ENCODE measurements at regions not wholly inside any gene's neighbourhood (a gene's known extent, or its start where the extent isn't known, plus 50 kb on each side); places are given as distances from the start of the nearest gene placed in this dataset.
"Not testable (repeated sequence)": the region's sequence is repeated elsewhere in the genome, so short reads cannot be mapped to it uniquely, and the experiment has no call there.

GRCh38 chr5:145521066-145521465 is 314.1 kb downstream of the PRELID2 start:
- no peaks in the 10 kb centered on the region for H3K27me3 ChIP-seq (ENCODE audit: control insufficient read depth, insufficient read depth, low read length)
- no peak overlapping the region for H3K4me3 ChIP-seq (ENCODE audit: low read depth, low read length)
- H3K9me3 ChIP-seq (ENCODE audit: control insufficient read depth, insufficient read depth, low read length), result no peaks in the 10 kb centered on the region
- no peaks in the 10 kb centered on the region for H3K36me3 ChIP-seq (ENCODE audit: control insufficient read depth, insufficient read depth, low read length)
- H3K4me1 ChIP-seq (ENCODE audit: control insufficient read depth, insufficient read depth, low read length), result no peaks in the 10 kb centered on the region
- H3K9ac ChIP-seq (ENCODE audit: low read depth, low read length), result no peak overlapping the region

- H3K36me3 ChIP-seq (ENCODE audit: control insufficient read depth, insufficient read depth, low read length), result no peaks in the 10 kb centered on the region
- no peak overlapping the region for H3K4me3 ChIP-seq (ENCODE audit: low read depth, low read length)
- H3K9me3 ChIP-seq (ENCODE audit: control insufficient read depth, insufficient read depth, low read length), result no peaks in the 10 kb centered on the region
- no peak overlapping the region for H3K9ac ChIP-seq (ENCODE audit: low read depth, low read length)
- H3K4me1 ChIP-seq (ENCODE audit: control insufficient read depth, insufficient read depth, low read length), result no peaks in the 10 kb centered on the region
- no peaks in the 10 kb centered on the region for H3K27me3 ChIP-seq (ENCODE audit: control insufficient read depth, insufficient read depth, low read length)
Observed at GRCh38 chr5:145520335-145520734, 314.8 kb downstream of the PRELID2 start.

- H3K36me3 ChIP-seq (ENCODE audit: control insufficient read depth, insufficient read depth, low read length); H3K9ac ChIP-seq (ENCODE audit: low read depth, low read length); H3K4me1 ChIP-seq (ENCODE audit: control insufficient read depth, insufficient read depth, low read length); H3K4me3 ChIP-seq (ENCODE audit: low read depth, low read length); H3K27me3 ChIP-seq (ENCODE audit: control insufficient read depth, insufficient read depth, low read length); H3K9me3 ChIP-seq (ENCODE audit: control insufficient read depth, insufficient read depth, low read length): not testable (repeated sequence)
Observed at GRCh38 chr5:145517588-145517987, 317.6 kb downstream of the PRELID2 start.

GRCh38 chr5:145511351-145511750 is 323.8 kb downstream of the PRELID2 start:
- Histone ChIP-seq H3K4me1 (ENCODE audit: control insufficient read depth, insufficient read depth, low read length) (no peaks in the 10 kb centered on the region), H3K9me3 (ENCODE audit: control insufficient read depth, insufficient read depth, low read length) (no peaks in the 10 kb centered on the region), H3K9ac (ENCODE audit: low read depth, low read length) (no peak overlapping the region), H3K36me3 (ENCODE audit: control insufficient read depth, insufficient read depth, low read length) (no peaks in the 10 kb centered on the region), H3K27me3 (ENCODE audit: control insufficient read depth, insufficient read depth, low read length) (no peaks in the 10 kb centered on the region), H3K4me3 (ENCODE audit: low read depth, low read length) (no peak overlapping the region)

GRCh38 chr5:145510769-145511168 is 324.4 kb downstream of the PRELID2 start:
- Histone ChIP-seq H3K4me1 (ENCODE audit: control insufficient read depth, insufficient read depth, low read length) (no peaks in the 10 kb centered on the region), H3K36me3 (ENCODE audit: control insufficient read depth, insufficient read depth, low read length) (no peaks in the 10 kb centered on the region), H3K4me3 (ENCODE audit: low read depth, low read length) (no peak overlapping the region), H3K9me3 (ENCODE audit: control insufficient read depth, insufficient read depth, low read length) (no peaks in the 10 kb centered on the region), H3K9ac (ENCODE audit: low read depth, low read length) (no peak overlapping the region), H3K27me3 (ENCODE audit: control insufficient read depth, insufficient read depth, low read length) (no peaks in the 10 kb centered on the region)

GRCh38 chr5:145510324-145510723 is 324.8 kb downstream of the PRELID2 start:
- Histone ChIP-seq H3K4me1 (ENCODE audit: control insufficient read depth, insufficient read depth, low read length) (no peaks in the 10 kb centered on the region), H3K27me3 (ENCODE audit: control insufficient read depth, insufficient read depth, low read length) (no peaks in the 10 kb centered on the region), H3K9ac (ENCODE audit: low read depth, low read length) (no peak overlapping the region), H3K36me3 (ENCODE audit: control insufficient read depth, insufficient read depth, low read length) (no peaks in the 10 kb centered on the region), H3K4me3 (ENCODE audit: low read depth, low read length) (no peak overlapping the region), H3K9me3 (ENCODE audit: control insufficient read depth, insufficient read depth, low read length) (no peaks in the 10 kb centered on the region)

GRCh38 chr5:145509336-145510136 is 325.6 kb downstream of the PRELID2 start:
- H3K4me1 ChIP-seq (ENCODE audit: control insufficient read depth, insufficient read depth, low read length), result no peaks in the 10 kb centered on the region
- H3K4me3 ChIP-seq (ENCODE audit: low read depth, low read length), result no peak overlapping the region
- H3K36me3 ChIP-seq (ENCODE audit: control insufficient read depth, insufficient read depth, low read length), result no peaks in the 10 kb centered on the region
- H3K9me3 ChIP-seq (ENCODE audit: control insufficient read depth, insufficient read depth, low read length), result no peaks in the 10 kb centered on the region
- no peaks in the 10 kb centered on the region for H3K27me3 ChIP-seq (ENCODE audit: control insufficient read depth, insufficient read depth, low read length)
- H3K9ac ChIP-seq (ENCODE audit: low read depth, low read length), result no peak overlapping the region

GRCh38 chr5:145506185-145506850 is 328.8 kb downstream of the PRELID2 start:
- Histone ChIP-seq H3K36me3 (ENCODE audit: control insufficient read depth, insufficient read depth, low read length) (no peaks in the 10 kb centered on the region), H3K4me3 (ENCODE audit: low read depth, low read length) (no peak overlapping the region), H3K9ac (ENCODE audit: low read depth, low read length) (no peak overlapping the region), H3K4me1 (ENCODE audit: control insufficient read depth, insufficient read depth, low read length) (no peaks in the 10 kb centered on the region), H3K9me3 (ENCODE audit: control insufficient read depth, insufficient read depth, low read length) (no peaks in the 10 kb centered on the region), H3K27me3 (ENCODE audit: control insufficient read depth, insufficient read depth, low read length) (no peaks in the 10 kb centered on the region)

- H3K4me1 ChIP-seq (ENCODE audit: control insufficient read depth, insufficient read depth, low read length), result no peaks in the 10 kb centered on the region
- H3K9ac ChIP-seq (ENCODE audit: low read depth, low read length), result no peak overlapping the region
- no peaks in the 10 kb centered on the region for H3K36me3 ChIP-seq (ENCODE audit: control insufficient read depth, insufficient read depth, low read length)
- H3K9me3 ChIP-seq (ENCODE audit: control insufficient read depth, insufficient read depth, low read length), result no peaks in the 10 kb centered on the region
- H3K4me3 ChIP-seq (ENCODE audit: low read depth, low read length), result no peak overlapping the region
- H3K27me3 ChIP-seq (ENCODE audit: control insufficient read depth, insufficient read depth, low read length), result no peaks in the 10 kb centered on the region
Observed at GRCh38 chr5:145502906-145503305, 332.2 kb downstream of the PRELID2 start.

- no peaks in the 10 kb centered on the region for H3K9me3 ChIP-seq (ENCODE audit: control insufficient read depth, insufficient read depth, low read length)
- no peaks in the 10 kb centered on the region for H3K27me3 ChIP-seq (ENCODE audit: control insufficient read depth, insufficient read depth, low read length)
- no peaks in the 10 kb centered on the region for H3K4me1 ChIP-seq (ENCODE audit: control insufficient read depth, insufficient read depth, low read length)
- H3K9ac ChIP-seq (ENCODE audit: low read depth, low read length), result no peak overlapping the region
- no peak overlapping the region for H3K4me3 ChIP-seq (ENCODE audit: low read depth, low read length)
- H3K36me3 ChIP-seq (ENCODE audit: control insufficient read depth, insufficient read depth, low read length), result no peaks in the 10 kb centered on the region
Observed at GRCh38 chr5:145500710-145501109, 334.4 kb downstream of the PRELID2 start.

- Histone ChIP-seq H3K9me3 (ENCODE audit: control insufficient read depth, insufficient read depth, low read length) (no peaks in the 10 kb centered on the region), H3K4me1 (ENCODE audit: control insufficient read depth, insufficient read depth, low read length) (no peaks in the 10 kb centered on the region), H3K27me3 (ENCODE audit: control insufficient read depth, insufficient read depth, low read length) (no peaks in the 10 kb centered on the region), H3K36me3 (ENCODE audit: control insufficient read depth, insufficient read depth, low read length) (no peaks in the 10 kb centered on the region), H3K9ac (ENCODE audit: low read depth, low read length) (no peak overlapping the region), H3K4me3 (ENCODE audit: low read depth, low read length) (no peak overlapping the region)
Observed at GRCh38 chr5:145499483-145499882, 335.7 kb downstream of the PRELID2 start.

GRCh38 chr5:145497052-145497451 is 338.1 kb downstream of the PRELID2 start:
- H3K9ac ChIP-seq (ENCODE audit: low read depth, low read length), result no peak overlapping the region
- H3K27me3 ChIP-seq (ENCODE audit: control insufficient read depth, insufficient read depth, low read length), result no peaks in the 10 kb centered on the region
- H3K4me1 ChIP-seq (ENCODE audit: control insufficient read depth, insufficient read depth, low read length), result no peaks in the 10 kb centered on the region
- H3K9me3 ChIP-seq (ENCODE audit: control insufficient read depth, insufficient read depth, low read length), result no peaks in the 10 kb centered on the region
- H3K4me3 ChIP-seq (ENCODE audit: low read depth, low read length), result no peak overlapping the region
- H3K36me3 ChIP-seq (ENCODE audit: control insufficient read depth, insufficient read depth, low read length), result no peaks in the 10 kb centered on the region
